HG03520 (cell line): ENCODE measurements at regions not wholly inside any gene's neighbourhood (a gene's known extent, or its start where the extent isn't known, plus 50 kb on each side); places are given as distances from the start of the nearest gene placed in this dataset.

Source experiments
- ATAC-seq: cut with Tn5 transposase; IDR thresholded peaks from one replicate; pipeline ENCODE4 v1.9.1; 2021; ENCODE audit warnings: mild to moderate bottlenecking, moderate library complexity; ENCODE audit not compliant: unreplicated experiment

GRCh38 chr10:84076047-84076388 is 63.3 kb upstream of the GHITM start:
- ATAC-seq: no peak

- peak; percentile 54 for ATAC-seq
Measured at GRCh38 chr10:84076540-84077195, 62.6 kb upstream of the GHITM start.

- ATAC-seq: no peak
Measured at GRCh38 chr10:84077768-84078167, 61.5 kb upstream of the GHITM start.

- ATAC-seq: no peak
Measured at GRCh38 chr10:84078771-84079170, 60.5 kb upstream of the GHITM start.

GRCh38 chr10:84084342-84084741 is 55.0 kb upstream of the GHITM start:
- no peak for ATAC-seq

GRCh38 chr10:84087202-84087601 is 52.1 kb upstream of the GHITM start:
- no peak for ATAC-seq

- no peak for ATAC-seq
Measured at GRCh38 chr10:84088626-84089025, 50.7 kb upstream of the GHITM start.

GRCh38 chr10:84089162-84089561 is 50.1 kb upstream of the GHITM start:
- ATAC-seq: no peak
